NCI-H1105 (cell line): ENCODE measurements at regions not wholly inside any gene's neighbourhood (a gene's known extent, or its start where the extent isn't known, plus 50 kb on each side); places are given as distances from the start of the nearest gene placed in this dataset.

Source experiments
- DNase-seq: peaks from one replicate; lab custom pipeline; 2025; lab: John Stamatoyannopoulos, UW

DNA sequence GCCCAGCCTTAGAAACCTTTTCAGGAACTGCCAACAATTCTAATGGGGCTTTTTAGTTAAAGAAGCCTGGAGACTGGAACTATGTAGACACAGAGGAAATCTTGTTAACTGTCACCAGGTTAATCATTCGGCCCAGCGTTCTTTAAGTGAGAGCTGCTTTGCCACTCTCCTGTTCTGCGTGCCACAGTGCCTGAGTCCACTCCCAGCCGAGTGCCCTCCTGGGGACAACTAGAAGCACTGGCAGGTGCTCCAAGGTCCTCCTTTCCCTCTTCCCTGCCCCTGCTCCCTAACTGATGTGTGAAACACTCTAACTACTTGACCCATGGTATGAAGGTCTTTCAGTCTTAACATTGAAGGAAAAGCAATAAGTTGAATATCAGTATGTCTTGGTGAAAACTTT is 151.2 kb upstream of the TLL1 start:
- no peak for DNase-seq

DNA sequence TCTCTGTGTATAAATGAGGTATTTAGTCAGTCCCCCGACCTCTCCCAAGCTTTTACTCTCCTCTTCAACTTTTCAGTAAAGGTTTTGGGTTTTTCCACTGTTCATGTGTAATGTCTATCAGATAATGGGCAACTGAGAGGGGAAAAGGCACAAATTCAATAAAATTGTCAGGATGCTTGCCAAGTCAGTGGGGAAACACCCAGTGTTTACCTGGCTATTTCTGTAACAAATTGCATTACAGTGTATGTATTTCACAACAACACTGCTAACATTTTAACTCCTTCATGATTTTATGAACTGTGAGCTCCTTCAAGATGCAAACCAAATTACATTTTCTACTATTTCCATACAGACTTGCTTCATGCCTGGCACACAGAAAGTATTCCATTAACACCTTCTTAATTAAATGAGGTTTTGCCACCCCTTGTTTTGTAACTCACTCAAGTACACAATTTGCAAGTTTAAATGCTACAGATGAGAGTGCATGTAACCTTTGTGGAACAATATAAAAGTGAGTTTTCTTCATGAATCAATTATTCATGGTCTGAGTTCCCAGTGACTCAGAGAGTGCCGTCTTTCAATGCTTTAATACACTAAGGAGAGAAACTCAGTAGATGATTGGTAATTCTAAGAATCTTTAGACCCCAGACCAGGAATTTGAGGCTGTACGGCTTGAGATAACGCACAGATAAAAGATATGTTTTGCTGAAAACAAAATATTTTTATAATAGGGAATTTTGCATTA is 149.8 kb upstream of the TLL1 start:
- DNase-seq: no peak

DNA sequence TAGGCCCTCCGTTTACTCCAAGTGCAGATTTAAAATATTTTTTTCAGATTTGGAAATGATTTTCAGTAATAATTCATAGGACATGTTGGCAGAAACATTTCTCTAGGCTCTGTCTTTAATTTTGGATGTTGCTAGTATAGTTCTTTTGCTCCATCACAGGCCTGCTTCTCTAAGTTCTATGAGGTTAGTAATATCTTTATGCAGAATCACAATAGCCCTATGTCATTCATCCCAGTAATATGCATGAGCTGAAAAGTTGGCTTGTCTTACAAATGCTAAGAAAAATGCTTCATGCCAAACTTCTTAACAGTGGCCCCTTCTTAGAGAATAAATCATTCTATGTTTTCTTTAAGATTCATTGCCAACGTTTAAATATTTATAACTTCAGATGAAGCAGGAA is 148.3 kb upstream of the TLL1 start:
- no peak for DNase-seq

DNA sequence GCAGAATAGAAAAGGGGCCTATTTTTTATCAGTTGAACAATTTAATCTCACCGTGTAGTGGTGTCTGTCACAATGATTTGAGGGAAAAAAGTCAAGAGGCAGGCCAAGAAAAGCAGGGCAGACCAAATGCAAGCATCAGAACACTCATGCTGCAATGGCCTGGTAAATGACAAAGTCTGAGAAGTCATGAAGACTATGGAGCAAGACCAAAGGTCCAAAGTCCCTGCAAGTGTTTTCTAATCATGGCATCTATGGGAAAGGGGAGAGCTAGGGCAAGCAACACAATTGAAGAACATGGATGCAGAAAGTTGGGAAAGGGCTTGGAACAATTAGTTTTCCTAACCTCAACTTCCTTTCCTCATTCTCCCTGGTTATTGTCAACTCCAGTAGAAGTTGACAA is 147.7 kb upstream of the TLL1 start:
- no peak for DNase-seq

DNA sequence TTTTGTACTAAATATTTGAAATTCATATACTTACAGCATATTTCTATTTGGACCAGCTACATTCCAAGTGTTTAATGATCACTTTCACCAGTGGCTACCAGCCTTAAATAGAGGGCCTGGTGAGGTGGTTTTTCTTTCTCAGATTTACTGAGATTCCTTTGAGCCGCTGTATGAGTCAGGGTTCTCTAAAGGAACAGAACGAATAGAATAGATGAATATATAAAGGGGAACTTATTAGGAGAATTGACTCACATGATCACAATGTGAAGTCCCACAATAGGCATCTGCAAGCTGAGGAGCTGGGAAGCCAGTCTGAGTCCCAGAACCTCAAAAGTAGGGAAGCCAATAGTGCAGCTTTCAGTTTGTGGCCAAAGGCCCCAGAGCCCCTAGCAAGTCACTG is 146.2 kb upstream of the TLL1 start:
- no peak for DNase-seq

DNA sequence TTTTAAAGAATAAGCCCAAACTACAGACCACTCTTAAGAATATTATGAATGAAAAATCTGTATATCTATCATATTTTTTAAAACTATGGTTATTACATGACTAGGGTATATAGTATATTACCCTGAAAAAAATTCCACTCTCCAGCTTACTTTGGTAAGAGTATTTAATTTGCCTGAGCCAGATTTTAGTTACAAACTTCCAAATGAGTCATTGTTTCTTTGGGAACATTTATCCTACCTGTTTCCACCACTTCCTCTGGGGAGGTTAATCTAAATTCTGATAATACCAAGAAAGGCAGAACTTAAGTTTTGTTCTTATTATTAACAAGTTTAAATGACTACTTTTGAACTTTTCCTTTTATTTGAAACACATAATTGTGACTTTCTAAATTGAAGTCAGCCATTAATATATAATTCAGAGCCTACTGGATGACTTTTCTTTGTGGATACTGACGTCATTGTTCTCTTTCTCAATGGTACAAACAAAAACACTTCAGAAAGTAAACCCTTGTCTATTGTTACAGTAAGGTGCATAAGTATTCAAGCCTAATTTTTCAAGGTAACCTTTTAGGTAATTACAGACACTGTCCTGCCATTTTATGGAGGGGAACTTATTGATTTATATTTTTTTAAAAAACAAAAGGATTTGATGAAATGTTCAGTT is 135.6 kb upstream of the TLL1 start:
- no peak for DNase-seq

DNA sequence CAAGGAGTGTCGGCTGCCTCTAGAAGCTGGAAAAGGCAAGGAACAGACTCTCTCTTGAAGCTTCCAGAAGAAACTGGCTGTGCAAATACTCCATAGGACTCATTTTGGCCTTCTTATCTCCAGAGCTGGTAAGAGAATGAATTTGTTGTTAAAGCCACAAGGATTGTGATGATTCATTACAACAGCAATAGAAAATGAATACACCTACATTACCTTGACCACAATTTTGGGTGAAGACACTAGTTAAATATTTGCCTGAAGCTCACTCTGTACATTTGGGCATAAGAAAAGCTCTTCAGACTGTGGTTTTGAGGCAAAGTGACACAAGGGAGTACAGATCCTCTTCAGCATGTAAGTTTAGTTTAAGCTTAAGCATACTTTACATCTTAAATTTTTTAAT is 134.5 kb upstream of the TLL1 start:
- DNase-seq: no peak

DNA sequence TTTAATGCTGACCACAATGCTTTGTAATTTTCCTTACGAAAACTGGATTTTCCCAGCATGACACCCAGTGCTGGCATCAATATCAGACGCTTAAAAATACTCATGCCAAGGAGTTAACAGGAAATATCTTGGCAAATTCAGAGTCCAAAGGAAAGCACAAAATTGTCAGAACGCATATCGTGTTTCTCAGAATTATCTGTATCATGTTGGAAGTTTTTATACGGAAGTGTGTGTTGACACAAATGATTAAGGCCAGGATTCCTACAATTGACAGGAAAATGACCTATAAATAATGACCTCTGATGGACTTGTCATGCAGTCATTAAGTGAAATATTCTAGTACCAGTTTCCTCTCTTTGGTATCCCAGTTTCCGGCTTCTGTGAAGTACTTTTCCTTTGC is 132.1 kb upstream of the TLL1 start:
- DNase-seq: no peak

DNA sequence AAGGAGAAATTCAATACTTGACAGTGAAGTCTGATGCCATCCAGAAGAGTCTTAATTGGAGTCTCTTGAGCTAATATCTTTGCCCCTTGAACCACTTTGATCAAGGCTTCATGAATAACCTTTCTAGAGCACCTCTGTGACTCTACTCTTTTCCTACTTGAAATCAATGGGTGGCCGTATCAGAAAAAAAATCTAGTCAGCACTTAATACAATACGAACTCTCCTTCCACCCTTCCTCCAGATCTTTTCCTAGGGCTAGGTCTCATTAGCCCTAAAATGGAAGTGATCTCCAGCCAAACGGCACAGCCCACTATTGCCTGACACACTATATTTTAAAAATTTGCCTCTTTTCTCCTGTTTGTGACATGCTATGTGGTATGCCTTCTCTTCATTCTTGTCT is 129.6 kb upstream of the TLL1 start:
- no peak for DNase-seq

DNA sequence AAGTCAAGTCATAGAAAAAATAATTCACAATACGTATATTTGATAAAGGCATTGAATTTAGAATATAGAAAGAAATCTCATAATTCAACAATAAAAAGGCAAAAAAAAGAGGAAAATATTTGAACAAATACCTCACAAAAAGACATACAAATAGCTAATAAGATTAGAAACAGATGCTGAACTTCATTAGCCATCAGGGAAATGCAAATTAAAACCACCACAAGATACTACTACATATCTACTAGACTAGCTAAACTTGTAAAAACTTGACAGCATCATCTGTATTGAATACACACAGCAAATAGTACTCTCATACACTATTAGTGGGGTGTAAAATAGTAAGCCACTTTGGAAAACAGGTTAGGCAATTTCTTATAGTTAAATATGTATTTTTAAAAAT is 128.7 kb upstream of the TLL1 start:
- no peak for DNase-seq

DNA sequence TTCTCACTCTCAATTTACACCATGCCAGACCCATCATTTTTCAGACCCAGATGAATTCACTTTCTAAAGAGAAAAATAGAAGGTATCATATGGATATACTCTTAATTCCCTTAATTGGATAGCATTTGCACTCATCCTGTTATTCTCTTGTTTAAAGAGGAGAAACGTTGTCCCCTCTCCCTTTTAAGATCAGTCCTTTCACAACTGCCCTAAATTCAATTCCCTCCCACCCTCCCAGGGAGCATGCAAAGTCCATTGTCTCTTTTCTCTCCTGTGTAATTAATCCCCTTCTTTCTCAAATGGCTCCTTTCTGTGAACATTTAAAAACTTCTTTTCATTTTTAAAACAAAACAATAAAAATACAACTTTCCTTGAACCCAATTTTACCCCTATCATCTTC is 124.7 kb upstream of the TLL1 start:
- DNase-seq: no peak

DNA sequence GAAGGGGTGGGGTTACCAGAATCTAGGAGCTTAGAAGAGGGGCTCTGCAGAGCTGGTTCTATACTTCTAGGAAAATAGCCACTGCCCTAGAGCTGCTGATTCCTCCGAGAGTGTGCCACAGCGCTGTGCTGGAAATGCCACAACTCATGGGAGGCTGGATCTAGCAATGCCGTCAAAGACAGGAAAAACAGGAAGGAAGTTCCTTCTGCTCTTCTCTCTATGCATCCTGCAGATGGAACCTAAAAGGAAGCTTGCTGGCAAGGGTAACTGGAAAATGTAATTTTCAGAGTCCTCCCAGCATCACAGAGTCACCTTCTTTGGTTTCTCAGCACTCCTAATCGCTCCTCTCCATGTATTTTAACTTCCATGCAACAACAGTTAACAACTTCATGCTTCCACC is 121.2 kb upstream of the TLL1 start:
- no peak for DNase-seq

DNA sequence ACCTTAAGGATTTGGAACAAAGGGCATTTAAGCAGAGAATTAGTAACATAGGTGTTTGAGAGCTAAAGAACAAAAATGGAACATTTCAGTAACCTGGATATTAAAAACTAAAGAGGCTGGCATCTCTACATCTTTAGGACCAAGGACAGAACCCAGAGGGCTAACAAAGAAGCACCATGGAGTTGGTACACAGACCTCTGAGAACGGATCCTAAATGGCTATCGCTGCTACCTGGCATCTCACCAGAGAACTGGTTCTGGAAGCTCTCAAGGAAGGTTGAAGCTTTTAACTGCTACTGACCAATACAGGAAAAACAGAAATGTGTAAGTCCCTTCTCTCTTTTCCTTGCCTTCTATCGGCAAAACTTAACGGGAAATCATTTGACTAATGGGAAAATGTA is 118.4 kb upstream of the TLL1 start:
- no peak for DNase-seq

DNA sequence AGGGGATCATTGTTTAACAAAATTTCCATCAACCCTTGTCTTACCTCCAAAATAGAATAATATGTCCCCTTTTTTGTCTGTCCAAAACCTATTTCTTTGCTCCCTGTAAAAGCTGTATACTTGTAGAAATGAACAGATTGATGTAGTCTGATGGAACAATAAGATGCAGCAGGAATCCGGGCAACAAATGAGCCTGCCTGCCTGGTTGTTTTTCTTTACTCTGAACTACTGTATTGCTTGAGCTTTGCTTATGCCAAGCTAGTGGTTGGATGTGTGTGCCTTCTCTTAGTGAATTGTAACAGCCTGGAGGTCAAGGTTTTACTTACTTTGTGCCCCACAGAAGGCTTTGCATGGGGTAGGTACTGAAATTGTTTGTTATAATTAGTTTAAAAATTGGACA is 116.2 kb upstream of the TLL1 start:
- DNase-seq: no peak

DNA sequence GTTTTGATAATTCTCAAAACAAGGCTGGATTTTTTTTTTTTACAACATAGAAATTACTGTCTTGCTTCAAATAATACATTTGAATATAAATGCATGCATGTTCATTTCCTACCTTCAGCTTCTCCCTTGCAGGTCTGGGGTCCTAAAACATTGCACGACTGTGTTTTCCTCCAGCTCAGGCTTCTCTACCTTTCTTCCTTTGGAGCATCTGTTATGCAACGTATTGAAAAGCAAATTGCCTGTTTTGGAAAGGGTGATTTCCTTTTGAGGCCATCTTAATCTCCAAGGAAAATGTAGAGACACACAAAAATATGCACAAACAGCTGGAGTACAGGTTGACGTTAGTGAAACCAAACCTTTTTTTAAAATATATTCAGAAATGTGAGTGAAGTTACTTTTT is 115.6 kb upstream of the TLL1 start:
- no peak for DNase-seq

DNA sequence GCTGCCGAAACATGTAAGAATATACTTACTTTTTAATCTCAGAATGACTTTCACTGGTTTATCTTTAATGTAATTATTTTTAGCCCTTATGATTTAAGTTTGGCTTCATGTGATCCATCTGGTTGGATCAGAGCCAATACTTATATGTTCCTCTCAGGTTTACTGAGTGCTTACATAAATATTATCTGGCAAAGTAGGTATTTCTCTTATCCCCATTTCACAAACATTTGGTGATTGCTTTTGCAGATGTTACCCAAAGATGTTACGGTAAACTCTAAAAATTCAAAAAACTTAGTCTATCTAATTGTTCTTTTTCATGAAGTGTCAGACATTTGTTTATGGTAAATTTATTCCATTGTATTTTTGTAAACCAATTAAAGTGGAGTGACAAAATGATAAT is 115.0 kb upstream of the TLL1 start:
- no peak for DNase-seq

DNA sequence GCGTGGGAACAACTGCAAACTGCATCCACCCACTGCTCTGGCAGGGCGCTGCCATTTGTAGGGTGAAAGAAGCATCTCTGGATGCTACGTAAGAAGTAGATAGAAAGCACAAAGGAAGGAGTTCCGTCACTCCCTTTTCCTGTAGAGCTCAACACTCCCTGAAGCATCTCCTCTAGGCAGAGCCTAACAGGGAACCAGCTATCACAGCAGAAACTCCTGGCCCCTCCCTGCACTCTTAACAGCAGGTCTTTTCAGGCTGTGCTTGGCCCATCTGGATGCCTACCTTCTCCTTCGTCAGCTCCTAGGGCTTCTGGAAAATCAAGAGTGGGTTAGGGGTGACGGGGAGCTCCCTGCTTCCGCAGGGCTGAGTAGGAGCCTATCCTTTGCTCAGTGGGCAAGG is 112.9 kb upstream of the TLL1 start:
- no peak for DNase-seq

DNA sequence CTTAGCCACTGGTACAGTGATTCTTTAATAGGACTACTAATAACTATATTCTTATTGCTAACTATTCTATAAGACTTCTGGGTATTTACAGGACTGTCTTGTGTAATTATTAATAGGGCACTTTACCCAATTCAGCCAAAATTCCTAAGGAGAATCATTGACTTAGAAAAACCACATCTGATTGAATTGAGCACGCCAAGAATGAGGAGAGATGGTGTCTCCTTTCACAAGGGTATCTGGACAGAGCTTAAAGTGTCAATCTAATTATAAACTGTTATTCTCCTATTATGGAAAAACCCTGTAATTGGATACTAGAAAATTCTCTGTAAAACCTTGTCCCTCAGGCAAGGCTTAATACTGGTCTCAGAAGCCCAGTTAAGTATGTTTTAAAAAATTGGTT is 111.1 kb upstream of the TLL1 start:
- no peak for DNase-seq

DNA sequence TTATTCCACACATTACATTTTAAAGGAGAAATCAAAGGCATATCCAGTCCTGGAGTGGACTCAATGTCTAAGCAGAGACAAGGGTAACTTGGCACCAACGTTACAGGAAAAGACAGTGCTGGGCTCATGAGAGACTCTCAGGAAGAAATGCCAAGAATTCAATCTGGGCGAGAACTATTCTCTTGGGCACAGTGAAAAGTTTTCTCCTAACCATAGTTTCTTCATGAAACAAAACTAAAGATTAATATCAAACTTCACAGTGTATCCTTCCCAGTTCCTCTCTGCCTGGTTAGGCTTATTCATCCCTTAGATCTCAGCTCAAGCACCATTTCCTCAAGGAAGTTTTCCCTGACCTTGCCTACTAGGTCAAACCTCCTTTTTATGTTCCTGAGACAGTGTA is 109.4 kb upstream of the TLL1 start:
- DNase-seq: no peak

DNA sequence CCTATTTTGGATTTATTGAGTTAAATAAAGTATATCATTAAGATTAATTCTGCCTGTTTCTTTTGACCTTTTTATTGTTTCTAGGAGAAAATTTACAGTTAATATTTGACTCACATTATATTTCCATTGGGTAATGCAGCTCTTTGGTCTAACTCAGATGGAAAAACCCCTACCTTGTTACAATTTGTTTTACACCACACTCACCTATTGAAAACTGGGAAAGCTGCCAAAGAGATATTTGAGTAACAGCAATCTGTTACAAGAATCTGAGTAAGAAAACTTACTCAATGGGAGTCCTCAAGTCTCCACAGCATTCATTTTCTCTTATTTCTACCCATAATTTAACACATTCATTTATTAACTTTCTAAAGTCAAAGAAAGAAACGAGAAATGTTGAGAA is 108.0 kb upstream of the TLL1 start:
- DNase-seq: no peak

DNA sequence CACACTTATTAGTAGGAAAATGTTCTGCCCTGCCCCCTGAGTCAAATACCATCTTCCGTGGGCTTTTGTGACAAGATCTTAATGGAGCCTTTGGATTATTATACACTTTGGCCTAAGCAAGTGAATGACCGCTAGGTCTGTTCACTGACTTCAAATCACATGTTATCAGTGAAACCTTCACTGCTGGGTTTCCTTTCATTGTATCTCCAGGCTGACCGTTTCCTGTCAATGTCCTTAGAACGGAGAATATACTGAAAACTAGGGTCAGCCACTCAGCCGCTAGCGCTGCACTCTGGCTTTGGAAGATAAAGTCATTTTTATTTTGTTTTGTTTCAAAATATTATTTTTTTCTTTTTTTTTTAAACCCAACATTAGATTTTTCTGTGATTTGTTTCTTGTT is 107.0 kb upstream of the TLL1 start:
- no peak for DNase-seq

DNA sequence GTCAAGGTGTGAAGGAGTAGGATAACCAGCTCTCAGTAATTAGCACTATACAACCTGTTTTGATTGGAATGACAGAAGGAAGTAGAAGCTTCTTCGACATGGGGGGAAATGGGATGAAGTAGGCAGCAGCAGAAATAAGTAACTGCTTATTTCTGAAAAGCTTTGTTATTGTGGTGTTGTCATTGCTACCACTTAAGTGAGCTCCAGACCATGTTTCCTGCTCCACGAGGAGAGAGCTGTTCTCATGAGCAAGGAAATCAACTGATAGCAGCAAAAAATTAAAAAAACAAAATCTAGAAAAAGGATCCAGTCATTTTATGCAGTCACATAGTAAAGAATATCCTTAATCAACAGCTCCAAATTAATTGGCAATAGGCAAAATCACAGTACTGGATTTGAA is 106.1 kb upstream of the TLL1 start:
- DNase-seq: no peak

DNA sequence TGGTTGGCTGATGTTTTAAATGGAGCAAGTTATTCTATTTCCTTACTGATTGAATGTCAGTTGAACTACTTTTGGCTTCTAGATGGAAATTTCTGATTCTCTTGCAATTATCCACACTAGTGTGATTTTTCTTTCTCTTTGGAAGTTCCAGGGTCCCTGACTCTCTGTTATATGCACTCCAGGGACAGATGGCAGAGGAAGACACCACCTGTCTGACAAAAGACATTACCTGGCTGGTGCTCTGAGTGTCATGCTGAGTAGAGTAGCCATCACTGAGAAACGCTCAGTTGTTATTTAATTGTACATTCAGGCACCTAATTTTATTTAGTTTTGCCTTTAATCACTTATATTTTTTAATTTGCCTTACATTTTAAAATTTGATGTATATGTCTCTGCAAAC is 105.4 kb upstream of the TLL1 start:
- DNase-seq: no peak

DNA sequence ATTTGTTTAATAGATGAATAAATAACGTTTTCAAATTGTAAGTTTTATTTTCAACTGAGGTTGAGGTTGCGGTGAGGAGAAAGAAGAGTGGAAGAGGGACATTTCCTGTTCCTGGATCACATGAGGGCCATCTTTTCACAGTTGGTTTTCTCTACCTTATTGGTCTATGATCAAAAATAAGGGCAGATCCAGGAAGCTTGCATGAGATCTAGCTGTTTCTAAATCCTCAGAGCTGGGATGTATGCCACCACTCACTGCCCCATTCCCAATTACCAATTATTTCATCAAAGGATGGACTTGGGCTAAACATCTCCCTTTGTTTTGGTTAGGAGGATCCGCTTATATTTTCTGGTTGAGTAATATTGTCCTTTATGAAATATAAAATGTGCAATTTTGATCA is 104.8 kb upstream of the TLL1 start:
- no peak for DNase-seq
